ENCODE measurements at regions not wholly inside any gene's neighbourhood (a gene's known extent, or its start where the extent isn't known, plus 50 kb on each side); places are given as distances from the start of the nearest gene placed in this dataset.

DNA sequence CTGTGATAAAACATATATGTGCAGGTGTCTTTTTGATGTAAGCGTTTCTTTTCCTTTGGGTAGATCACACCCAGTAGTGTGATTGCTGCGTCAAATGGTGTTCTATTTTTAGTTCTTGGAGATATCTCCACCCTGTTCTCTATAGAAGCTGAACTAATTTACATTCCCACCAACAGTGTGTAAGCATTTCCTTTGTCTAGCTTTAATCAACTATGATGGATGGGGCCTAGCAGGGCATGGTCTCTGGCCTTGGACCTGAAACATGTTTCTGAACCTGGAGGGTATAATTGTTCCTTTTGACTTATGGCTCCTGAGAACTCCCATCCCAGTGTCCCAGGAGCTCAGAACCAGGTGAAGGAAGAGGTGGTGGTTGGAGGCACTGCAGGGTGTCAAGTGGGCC is 93.9 kb downstream of the HAPSTR1 start:
- TF ChIP-seq, protein P1, sequence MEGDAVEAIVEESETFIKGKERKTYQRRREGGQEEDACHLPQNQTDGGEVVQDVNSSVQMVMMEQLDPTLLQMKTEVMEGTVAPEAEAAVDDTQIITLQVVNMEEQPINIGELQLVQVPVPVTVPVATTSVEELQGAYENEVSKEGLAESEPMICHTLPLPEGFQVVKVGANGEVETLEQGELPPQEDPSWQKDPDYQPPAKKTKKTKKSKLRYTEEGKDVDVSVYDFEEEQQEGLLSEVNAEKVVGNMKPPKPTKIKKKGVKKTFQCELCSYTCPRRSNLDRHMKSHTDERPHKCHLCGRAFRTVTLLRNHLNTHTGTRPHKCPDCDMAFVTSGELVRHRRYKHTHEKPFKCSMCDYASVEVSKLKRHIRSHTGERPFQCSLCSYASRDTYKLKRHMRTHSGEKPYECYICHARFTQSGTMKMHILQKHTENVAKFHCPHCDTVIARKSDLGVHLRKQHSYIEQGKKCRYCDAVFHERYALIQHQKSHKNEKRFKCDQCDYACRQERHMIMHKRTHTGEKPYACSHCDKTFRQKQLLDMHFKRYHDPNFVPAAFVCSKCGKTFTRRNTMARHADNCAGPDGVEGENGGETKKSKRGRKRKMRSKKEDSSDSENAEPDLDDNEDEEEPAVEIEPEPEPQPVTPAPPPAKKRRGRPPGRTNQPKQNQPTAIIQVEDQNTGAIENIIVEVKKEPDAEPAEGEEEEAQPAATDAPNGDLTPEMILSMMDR (tag by site-specific recombination; IDR thresholded peaks at IDR 0.05), result no peak
- TF ChIP-seq, protein P2, sequence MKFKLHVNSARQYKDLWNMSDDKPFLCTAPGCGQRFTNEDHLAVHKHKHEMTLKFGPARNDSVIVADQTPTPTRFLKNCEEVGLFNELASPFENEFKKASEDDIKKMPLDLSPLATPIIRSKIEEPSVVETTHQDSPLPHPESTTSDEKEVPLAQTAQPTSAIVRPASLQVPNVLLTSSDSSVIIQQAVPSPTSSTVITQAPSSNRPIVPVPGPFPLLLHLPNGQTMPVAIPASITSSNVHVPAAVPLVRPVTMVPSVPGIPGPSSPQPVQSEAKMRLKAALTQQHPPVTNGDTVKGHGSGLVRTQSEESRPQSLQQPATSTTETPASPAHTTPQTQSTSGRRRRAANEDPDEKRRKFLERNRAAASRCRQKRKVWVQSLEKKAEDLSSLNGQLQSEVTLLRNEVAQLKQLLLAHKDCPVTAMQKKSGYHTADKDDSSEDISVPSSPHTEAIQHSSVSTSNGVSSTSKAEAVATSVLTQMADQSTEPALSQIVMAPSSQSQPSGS (tag by site-specific recombination; IDR thresholded peaks at IDR 0.05; ENCODE audit: low read depth), result no peak
- TF ChIP-seq SP2 (tag by site-specific recombination; IDR thresholded peaks at IDR 0.05) (no peak), ZNF175 (tag by site-specific recombination; IDR thresholded peaks at IDR 0.05) (no peak), ZBTB7A (tag by site-specific recombination; IDR thresholded peaks at IDR 0.05; ENCODE audit: low read depth) (no peak), ZNF658 (tag by site-specific recombination; IDR thresholded peaks at IDR 0.05) (no peak)
- TF ChIP-seq, protein P3, sequence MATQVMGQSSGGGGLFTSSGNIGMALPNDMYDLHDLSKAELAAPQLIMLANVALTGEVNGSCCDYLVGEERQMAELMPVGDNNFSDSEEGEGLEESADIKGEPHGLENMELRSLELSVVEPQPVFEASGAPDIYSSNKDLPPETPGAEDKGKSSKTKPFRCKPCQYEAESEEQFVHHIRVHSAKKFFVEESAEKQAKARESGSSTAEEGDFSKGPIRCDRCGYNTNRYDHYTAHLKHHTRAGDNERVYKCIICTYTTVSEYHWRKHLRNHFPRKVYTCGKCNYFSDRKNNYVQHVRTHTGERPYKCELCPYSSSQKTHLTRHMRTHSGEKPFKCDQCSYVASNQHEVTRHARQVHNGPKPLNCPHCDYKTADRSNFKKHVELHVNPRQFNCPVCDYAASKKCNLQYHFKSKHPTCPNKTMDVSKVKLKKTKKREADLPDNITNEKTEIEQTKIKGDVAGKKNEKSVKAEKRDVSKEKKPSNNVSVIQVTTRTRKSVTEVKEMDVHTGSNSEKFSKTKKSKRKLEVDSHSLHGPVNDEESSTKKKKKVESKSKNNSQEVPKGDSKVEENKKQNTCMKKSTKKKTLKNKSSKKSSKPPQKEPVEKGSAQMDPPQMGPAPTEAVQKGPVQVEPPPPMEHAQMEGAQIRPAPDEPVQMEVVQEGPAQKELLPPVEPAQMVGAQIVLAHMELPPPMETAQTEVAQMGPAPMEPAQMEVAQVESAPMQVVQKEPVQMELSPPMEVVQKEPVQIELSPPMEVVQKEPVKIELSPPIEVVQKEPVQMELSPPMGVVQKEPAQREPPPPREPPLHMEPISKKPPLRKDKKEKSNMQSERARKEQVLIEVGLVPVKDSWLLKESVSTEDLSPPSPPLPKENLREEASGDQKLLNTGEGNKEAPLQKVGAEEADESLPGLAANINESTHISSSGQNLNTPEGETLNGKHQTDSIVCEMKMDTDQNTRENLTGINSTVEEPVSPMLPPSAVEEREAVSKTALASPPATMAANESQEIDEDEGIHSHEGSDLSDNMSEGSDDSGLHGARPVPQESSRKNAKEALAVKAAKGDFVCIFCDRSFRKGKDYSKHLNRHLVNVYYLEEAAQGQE (tag by site-specific recombination; IDR thresholded peaks at IDR 0.05), result no peak
- TF ChIP-seq, protein P4, sequence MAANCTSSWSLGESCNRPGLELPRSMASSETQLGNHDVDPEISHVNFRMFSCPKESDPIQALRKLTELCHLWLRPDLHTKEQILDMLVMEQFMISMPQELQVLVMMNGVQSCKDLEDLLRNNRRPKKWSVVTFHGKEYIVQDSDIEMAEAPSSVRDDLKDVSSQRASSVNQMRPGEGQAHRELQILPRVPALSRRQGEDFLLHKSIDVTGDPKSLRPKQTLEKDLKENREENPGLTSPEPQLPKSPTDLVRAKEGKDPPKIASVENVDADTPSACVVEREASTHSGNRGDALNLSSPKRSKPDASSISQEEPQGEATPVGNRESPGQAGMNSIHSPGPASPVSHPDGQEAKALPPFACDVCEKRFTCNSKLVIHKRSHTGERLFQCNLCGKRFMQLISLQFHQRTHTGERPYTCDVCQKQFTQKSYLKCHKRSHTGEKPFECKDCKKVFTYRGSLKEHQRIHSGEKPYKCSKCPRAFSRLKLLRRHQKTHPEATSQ (tag by site-specific recombination; IDR thresholded peaks at IDR 0.05), result no peak
